ENCODE measurements at regions not wholly inside any gene's neighbourhood (a gene's known extent, or its start where the extent isn't known, plus 50 kb on each side); places are given as distances from the start of the nearest gene placed in this dataset.

GRCh38 chr11:92758241-92758780 lies 211.1 kb upstream of the MTNR1B start (continued):
- TF ChIP-seq, protein P1, sequence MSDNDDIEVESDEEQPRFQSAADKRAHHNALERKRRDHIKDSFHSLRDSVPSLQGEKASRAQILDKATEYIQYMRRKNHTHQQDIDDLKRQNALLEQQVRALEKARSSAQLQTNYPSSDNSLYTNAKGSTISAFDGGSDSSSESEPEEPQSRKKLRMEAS (IDR thresholded peaks at IDR 0.05) = no peak
